ENCODE measurements at regions not wholly inside any gene's neighbourhood (a gene's known extent, or its start where the extent isn't known, plus 50 kb on each side); places are given as distances from the start of the nearest gene placed in this dataset.
"Not testable (repeated sequence)": the region's sequence is repeated elsewhere in the genome, so short reads cannot be mapped to it uniquely, and the experiment has no call there.

DNA sequence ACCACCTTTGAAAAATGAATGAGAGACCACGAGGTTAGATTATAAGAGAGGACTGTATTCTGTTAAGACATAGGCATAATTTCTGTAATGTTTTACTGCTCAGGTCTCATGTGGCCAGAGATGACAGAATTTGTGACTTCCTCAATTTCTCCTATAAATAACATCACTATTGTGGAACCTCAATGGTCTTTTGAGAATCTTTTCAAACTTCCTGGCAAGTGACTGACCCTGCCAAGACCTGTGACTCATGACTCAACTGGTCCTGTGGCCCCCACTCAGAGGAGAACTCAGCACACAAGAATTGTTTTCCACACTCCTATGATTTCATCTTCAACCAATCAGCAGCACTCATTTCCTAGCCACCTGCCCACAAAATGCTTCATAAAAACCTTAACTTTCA is 508.2 kb upstream of the ATP2B1 start:
- no peak for DNase-seq (ENCODE audit: low read depth, low spot score)

- DNase-seq (ENCODE audit: low read depth, low spot score): no peak
Measured at GRCh38 chr12:90216020-90216552, 507.4 kb upstream of the ATP2B1 start.

DNA sequence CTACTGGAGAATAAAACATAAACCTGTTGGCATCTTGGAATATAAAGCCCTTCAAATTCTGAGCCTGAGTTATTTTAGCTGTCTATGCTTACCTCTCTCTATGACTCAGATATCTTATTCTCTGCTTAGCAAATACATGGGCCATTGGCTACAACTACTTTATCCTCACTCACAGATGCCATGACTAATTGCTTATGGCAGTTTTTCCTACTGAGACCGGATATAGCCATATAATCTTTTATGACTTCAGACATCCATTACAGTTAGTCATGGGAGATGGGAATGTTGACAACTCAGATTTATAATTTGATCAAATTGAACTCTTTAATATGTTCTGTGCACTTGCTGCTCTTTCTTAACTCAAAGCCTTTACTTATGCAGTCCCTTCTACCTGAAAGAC is 502.4 kb upstream of the ATP2B1 start:
- no peak for DNase-seq (ENCODE audit: low read depth, low spot score)

GRCh38 chr12:90209029-90209428 is 500.4 kb upstream of the ATP2B1 start:
- DNase-seq (ENCODE audit: low read depth, low spot score): no peak

GRCh38 chr12:90208379-90208778 is 499.7 kb upstream of the ATP2B1 start:
- not testable (repeated sequence) for DNase-seq (ENCODE audit: low read depth, low spot score)

GRCh38 chr12:90207799-90208198 is 499.2 kb upstream of the ATP2B1 start:
- no peak for DNase-seq (ENCODE audit: low read depth, low spot score)

GRCh38 chr12:90205165-90205564 is 496.5 kb upstream of the ATP2B1 start:
- no peak for DNase-seq (ENCODE audit: low read depth, low spot score)

DNA sequence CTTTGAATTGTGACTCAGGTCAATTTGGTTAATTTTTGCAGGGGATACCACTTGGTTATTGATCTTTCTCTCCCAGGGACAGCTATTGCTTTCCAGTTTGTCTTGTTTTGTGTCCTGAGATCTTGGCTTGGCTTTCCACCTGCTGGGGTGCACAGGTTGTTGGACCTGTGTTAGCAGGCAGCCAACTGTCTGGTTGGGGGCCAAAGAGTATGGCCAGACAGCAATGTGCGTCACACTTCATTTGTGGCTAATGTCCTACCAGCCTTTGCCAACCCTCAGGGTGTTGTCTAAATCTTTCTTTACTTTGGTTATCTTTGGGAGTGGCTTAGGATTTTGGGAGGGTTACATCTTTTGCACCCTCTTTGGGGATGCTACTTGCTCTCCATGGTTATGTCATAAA is 494.9 kb upstream of the ATP2B1 start:
- no peak for DNase-seq (ENCODE audit: low read depth, low spot score)

DNA sequence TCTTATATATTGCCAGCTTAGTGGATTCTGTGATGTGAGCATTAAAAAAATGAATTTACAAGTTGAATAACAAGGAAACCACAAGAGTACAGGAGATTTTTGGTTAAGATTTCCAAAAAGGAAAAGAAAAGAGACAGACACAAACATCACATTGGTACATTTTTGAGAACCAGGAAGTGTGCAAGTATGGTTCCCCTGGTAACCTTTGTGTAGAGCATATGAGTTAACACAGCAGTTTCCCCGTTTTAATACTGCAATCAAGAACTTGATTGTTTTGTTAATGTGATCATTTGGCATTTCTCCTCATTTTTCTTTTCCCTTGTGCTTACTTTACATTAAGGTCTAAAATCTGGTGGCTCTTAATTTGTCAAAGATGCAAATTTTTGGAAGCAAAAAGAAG is 490.4 kb upstream of the ATP2B1 start:
- no peak for DNase-seq (ENCODE audit: low read depth, low spot score)

DNA sequence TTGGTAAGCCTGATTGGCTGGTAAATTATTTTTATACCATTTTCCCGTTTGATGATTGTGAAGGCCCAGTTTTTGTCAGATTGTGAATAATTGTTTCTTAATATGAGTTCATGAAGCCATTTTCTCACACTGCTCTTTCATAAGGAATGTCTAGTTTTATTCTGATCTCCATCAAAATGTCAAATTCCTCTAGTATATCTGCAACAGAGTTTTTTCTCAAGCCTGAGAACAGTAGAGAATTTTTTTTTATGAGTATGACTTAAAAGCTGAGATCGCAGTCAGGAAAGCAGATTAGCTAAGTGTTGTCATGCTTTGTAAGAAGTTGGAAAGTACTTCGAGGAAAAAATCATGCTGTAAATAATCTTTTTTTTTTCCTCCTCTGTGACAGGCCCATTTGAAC is 484.9 kb upstream of the ATP2B1 start:
- DNase-seq (ENCODE audit: low read depth, low spot score): no peak

GRCh38 chr12:90188857-90189256 is 480.2 kb upstream of the ATP2B1 start:
- DNase-seq (ENCODE audit: low read depth, low spot score): no peak

GRCh38 chr12:90183201-90183600 is 474.6 kb upstream of the ATP2B1 start:
- no peak for DNase-seq (ENCODE audit: low read depth, low spot score)

- DNase-seq (ENCODE audit: low read depth, low spot score): no peak
Measured at GRCh38 chr12:90181216-90181615, 472.6 kb upstream of the ATP2B1 start.

- DNase-seq (ENCODE audit: low read depth, low spot score): no peak
Measured at GRCh38 chr12:90174956-90175355, 466.3 kb upstream of the ATP2B1 start.

- no peak for DNase-seq (ENCODE audit: low read depth, low spot score)
Measured at GRCh38 chr12:90174198-90174510, 465.5 kb upstream of the ATP2B1 start.

DNA sequence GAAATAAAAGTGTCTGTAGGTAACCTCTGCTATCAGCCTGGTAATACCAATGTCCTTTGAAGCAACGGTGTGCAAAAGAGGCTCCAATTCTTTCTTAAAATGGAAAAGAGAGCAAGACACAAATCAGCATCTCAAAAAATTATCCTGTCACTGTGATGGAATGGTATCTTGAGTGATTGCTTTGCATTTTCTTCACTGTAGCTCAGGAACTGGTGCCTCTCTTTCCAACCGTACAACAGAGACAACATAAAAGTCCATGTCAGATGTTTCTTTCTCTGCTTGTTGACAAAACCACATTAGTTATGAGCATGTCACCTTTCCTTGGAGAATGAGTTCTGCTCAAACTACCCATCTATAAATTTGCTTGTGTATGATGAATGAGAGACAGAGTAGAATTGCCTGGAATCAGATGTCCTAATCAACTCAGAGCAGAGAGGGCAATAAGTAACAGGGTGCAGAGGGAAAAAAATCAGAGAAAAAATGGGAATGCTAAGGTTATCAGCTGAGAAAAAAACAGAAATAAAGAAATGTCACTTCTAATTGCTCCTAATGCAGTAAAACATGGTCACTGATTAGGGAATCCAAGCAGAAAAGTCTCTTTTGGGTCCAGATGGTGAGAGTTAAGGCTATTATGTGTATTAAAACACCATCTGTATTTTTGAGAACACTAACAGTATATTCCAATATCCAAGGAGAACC is 465.0 kb upstream of the ATP2B1 start:
- DNase-seq (ENCODE audit: low read depth, low spot score): no peak

GRCh38 chr12:90172524-90172923 is 463.9 kb upstream of the ATP2B1 start:
- DNase-seq (ENCODE audit: low read depth, low spot score): no peak

- no peak for DNase-seq (ENCODE audit: low read depth, low spot score)
Measured at GRCh38 chr12:90170740-90171139, 462.1 kb upstream of the ATP2B1 start.

DNA sequence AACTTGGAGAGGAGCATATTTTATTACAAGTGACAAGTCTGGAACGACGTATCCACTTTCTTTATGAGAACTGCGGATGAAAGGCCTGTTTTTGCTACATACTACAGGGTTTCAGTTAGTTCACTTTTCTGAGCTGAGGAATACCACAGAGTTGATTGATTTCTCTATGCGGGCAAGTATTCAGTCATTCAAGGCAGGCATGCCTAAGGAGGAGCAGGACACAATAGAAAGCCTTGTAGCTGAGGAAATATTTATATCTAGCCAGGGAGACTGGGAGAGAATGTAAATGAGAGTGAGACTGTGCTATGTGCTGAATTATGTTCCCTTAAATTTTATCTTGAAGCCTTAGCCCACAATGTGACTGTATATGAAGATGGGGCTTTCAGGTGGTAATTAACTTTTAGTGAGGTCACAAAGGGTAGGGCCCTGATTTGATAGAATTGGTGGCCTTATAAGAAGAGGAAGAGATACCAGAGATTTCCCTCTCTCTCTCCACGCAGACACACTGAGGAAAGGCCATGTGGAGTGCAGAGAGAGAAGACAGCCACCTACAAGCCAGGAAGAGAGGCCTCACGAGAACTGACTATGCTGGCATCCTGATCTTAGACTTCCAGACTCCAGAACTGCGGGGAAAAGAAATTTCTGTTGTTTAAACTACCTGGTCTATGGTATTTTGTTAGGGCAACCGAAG is 459.0 kb upstream of the ATP2B1 start:
- no peak for DNase-seq (ENCODE audit: low read depth, low spot score)

DNA sequence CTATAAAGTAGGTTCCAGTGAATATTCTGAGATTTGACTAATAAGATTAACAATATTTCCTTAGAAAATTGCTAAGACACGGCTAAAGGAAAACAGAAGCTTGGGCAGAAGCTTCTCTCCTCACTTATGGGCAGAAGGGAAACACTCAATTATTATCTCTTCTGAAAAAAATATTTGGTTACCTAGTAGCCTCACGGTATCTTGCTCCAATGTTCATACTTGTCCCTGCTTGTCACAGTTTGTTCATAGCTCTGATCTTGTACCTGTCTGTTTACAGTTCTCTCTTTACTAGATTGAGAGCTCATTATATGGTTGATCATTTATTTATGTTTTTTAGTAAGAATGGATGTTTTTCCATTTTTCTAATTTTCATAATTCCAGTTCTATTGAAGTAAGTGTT is 458.0 kb upstream of the ATP2B1 start:
- no peak for DNase-seq (ENCODE audit: low read depth, low spot score)

GRCh38 chr12:90166012-90166411 is 457.4 kb upstream of the ATP2B1 start:
- DNase-seq (ENCODE audit: low read depth, low spot score): no peak

GRCh38 chr12:90163975-90164374 is 455.3 kb upstream of the ATP2B1 start:
- no peak for DNase-seq (ENCODE audit: low read depth, low spot score)

GRCh38 chr12:90153827-90154226 is 445.2 kb upstream of the ATP2B1 start:
- no peak for DNase-seq (ENCODE audit: low read depth, low spot score)

All from ELF-1 (cell line).